GM12878 (cell line): ENCODE measurements at regions not wholly inside any gene's neighbourhood (a gene's known extent, or its start where the extent isn't known, plus 50 kb on each side); places are given as distances from the start of the nearest gene placed in this dataset.

Experiments
- BCLAF1 ChIP-seq: fragments of 450-650 bp; IDR thresholded peaks from 2 replicates; pipeline ENCODE4 v1.6.1; 2017; ENCODE audit warnings: antibody characterized with exemption, mild to moderate bottlenecking, moderate library complexity
- EZH2 ChIP-seq: IDR thresholded peaks from 2 replicates; pipeline ENCODE4 v1.6.1; 2012; ENCODE audit warnings: low read depth, mild to moderate bottlenecking, control low read depth, inconsistent platforms, low read length, borderline replicate concordance; ENCODE audit not compliant: control insufficient read depth
- GABPA ChIP-seq: IDR thresholded peaks from 2 replicates; pipeline ENCODE4 v1.6.1; 2014; ENCODE audit warnings: antibody characterized with exemption, low read depth, mild to moderate bottlenecking, inconsistent platforms
- POLR2AphosphoS2 ChIP-seq: IDR thresholded peaks from 2 replicates; pipeline ENCODE4 v1.6.1; 2011; ENCODE audit warnings: low read depth, mild to moderate bottlenecking, low read length, improper control_type of control experiment, moderate library complexity
- POU2F2 ChIP-seq: IDR thresholded peaks from 3 replicates; pipeline ENCODE4 v1.6.1; 2011; ENCODE audit warnings: low read depth, mild to moderate bottlenecking, low read length, borderline replicate concordance
- RBBP5 ChIP-seq: fragments of 200-600 bp; sonication (generic); conservative IDR thresholded peaks from 2 replicates; pipeline ENCODE4 v1.6.1; 2016
- SMC3 ChIP-seq: IDR thresholded peaks from 2 replicates; pipeline ENCODE4 v1.6.1; 2011; ENCODE audit warnings: low read length, improper control_type of control experiment, borderline replicate concordance
- USF2 ChIP-seq: IDR thresholded peaks from 2 replicates; pipeline ENCODE4 v1.6.1; 2011; ENCODE audit warnings: low read depth, low read length, improper control_type of control experiment, borderline replicate concordance
- ZNF207 ChIP-seq: fragments of 450-650 bp; IDR thresholded peaks from 2 replicates; pipeline ENCODE4 v1.6.1; 2014; ENCODE audit warnings: antibody characterized with exemption, mild to moderate bottlenecking, borderline replicate concordance
- ZNF274 ChIP-seq: IDR thresholded peaks from one replicate; pipeline ENCODE4 v1.8.0; 2011; ENCODE audit not compliant: insufficient read length, insufficient read depth
- TF ChIP-seq, protein P1 (sequence below), 3 experiments: IDR thresholded peaks in 2 of 3; conservative IDR thresholded peaks in 1 of 3; 2 replicates each; pipeline ENCODE4 v1.5.1; 2011; ENCODE audit warnings: low read depth in 3 of 3, low read length in 3 of 3, mild to moderate bottlenecking in 3 of 3, control low read depth in 2 of 3, moderate library complexity in 2 of 3, inconsistent platforms in 1 of 3, mixed read lengths in 1 of 3; ENCODE audit not compliant: control insufficient read depth in 2 of 3, insufficient read depth in 1 of 3; ENCODE audit errors: extremely low read depth in 1 of 3

GRCh38 chr12:78419513-78419912 lies 445.1 kb upstream of the SYT1 start:
- TF ChIP-seq BCLAF1 (no peak), POLR2AphosphoS2 (no peak), EZH2 (no peak), POU2F2 (no peak), ZNF207 (no peak), GABPA (no peak), RBBP5 (no peak), SMC3 (no peak), ZNF274 (no peak), USF2 (no peak)
- TF ChIP-seq, protein P1, sequence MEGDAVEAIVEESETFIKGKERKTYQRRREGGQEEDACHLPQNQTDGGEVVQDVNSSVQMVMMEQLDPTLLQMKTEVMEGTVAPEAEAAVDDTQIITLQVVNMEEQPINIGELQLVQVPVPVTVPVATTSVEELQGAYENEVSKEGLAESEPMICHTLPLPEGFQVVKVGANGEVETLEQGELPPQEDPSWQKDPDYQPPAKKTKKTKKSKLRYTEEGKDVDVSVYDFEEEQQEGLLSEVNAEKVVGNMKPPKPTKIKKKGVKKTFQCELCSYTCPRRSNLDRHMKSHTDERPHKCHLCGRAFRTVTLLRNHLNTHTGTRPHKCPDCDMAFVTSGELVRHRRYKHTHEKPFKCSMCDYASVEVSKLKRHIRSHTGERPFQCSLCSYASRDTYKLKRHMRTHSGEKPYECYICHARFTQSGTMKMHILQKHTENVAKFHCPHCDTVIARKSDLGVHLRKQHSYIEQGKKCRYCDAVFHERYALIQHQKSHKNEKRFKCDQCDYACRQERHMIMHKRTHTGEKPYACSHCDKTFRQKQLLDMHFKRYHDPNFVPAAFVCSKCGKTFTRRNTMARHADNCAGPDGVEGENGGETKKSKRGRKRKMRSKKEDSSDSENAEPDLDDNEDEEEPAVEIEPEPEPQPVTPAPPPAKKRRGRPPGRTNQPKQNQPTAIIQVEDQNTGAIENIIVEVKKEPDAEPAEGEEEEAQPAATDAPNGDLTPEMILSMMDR (IDR thresholded peaks at IDR 0.05 in 2 of 3, conservative IDR thresholded peaks at IDR 0.05 in 1 of 3; ENCODE audit: control insufficient read depth in 2 of 3, extremely low read depth in 1 of 3, insufficient read depth in 1 of 3, low read depth in 3 of 3, low read length in 3 of 3), result no peak
